ENCODE measurements at regions not wholly inside any gene's neighbourhood (a gene's known extent, or its start where the extent isn't known, plus 50 kb on each side); places are given as distances from the start of the nearest gene placed in this dataset.
A peak's percentile ranks its signal among the peaks of the same experiment; 100 is the strongest.
"Not testable (repeated sequence)": the region's sequence is repeated elsewhere in the genome, so short reads cannot be mapped to it uniquely, and the experiment has no call there.

GRCh38 chr10:11691319-11691755, 50.8 kb upstream of the ECHDC3 start:
- no peak for DNase-seq (ENCODE audit: low read depth in 2 of 2)

- DNase-seq (ENCODE audit: low read depth in 2 of 2), result no peak
Measured at GRCh38 chr10:11689945-11690736, 52.0 kb upstream of the ECHDC3 start.

DNA sequence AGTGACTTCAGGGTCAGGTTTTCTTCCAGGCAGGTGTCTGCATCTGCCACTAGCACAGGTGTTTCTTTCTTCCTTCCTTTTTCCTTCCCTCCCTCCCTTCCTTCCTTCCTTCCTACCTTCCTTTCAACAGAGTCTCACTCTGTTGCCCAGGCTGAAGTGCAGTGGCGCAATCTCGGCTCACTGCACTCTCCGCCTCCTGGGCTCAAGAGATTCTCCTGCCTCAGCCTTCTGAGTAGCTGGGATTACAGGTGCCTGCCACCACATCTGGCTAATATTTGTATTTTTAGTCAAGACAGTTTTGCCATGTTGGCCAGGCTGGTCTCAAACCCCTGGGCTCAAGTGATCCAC, 53.8 kb upstream of the ECHDC3 start:
- not testable (repeated sequence) for DNase-seq (ENCODE audit: low read depth in 2 of 2)

DNA sequence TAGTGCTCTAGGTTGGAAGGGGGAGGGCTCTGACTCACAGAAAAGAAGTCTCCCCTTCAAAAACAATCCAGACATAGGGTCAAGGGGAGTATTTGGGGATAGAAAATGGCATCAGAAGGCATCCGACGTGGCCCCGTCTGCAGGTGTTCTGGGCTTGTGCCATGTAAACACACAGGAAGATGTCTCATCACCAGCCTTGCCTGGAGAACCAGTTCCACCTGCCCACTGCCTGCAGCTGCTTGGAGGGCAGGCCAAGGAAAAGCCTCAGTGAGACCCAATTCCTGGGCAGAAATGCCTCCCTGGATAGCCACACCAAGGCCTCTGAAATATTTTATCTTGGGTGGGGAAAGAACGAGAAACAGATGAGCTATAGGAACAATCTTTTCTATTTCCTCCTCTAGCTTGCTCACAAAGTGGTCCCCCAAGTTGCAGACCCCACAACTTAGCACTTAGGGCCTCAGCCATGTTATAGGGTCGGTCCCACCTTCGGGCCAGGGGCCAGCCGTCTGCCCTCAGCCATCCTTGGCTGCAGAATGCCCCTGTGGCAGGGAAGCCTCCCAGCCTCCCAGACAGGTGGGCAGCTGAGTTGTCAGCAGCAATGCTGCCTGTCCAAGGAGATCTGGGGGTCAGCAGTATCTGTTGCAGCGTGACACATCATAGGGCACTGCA, 54.3 kb upstream of the ECHDC3 start:
- no peak for DNase-seq (ENCODE audit: low read depth in 2 of 2)

- no peak for DNase-seq (ENCODE audit: low read depth in 2 of 2)
Measured at GRCh38 chr10:11687357-11687771, 54.8 kb upstream of the ECHDC3 start.

DNA sequence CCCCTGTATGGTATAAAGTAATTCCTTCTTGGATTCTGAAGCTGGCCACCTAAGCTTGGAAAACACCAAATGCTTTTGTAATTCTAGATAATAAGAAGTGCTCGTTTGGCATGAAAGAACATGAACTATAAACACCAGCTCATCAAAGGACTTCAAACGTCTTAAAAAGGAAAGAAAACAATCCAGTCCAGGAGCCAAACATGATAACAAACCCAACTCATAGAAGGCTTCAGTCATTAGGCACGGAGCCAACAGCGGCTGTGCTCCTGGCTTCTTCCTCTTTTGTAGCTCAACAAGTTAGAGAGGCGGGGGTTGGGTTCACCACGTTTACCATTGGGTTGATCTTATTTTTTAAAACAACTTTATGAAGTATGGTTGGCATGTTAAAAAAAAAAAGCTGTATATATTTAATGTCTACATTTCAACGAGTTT, 56.4 kb upstream of the ECHDC3 start:
- DNase-seq (ENCODE audit: low read depth in 2 of 2), result peak in 1 of 2 donors; percentile 15

DNA sequence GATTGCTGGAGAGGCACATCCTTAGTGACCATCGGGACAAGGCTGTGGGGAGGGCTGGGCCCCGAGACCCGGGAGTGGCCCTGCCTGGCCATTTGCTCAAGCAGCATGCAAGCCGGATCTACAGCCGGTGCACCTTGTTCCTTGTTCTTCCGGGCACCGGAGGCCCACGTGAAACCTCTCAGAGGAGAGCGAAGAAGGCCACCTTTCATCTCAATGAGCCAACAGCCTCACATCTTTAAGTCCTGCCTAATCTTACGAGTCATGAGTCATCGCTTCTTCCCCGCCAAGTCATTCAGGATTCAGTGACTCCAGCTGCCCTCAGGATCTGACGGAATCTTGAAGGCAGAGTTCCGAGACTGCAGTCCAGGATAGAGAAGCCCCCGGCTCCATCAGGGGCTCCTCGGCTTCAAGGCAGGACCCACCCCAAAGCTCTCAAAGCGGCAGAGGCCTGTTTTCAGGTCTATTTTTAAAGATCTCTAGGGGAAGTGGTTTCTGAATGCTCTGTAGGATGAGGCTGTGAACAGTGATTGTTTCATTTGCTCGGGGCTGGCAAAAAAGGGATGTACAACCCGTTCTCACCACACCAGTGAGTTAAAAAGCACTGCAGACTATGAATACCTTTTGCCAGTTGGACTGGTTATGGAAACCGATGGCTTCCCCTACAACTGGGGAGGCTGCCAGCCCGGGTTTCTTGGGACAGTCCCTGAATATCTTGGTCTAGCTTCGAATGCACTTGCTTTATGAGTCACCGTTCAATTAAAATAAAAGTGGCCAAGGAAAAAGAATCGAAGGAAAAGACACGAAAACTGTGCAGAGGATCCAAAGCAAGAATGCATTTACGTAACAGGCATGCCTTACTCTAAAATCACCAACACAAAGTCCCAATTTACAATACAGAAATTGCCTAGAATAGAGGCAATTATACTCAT, 57.2 kb upstream of the ECHDC3 start:
- DNase-seq (ENCODE audit: low read depth in 2 of 2), result peak; percentile 23 to 49

- DNase-seq (ENCODE audit: low read depth in 2 of 2), result not testable (repeated sequence)
Measured at GRCh38 chr10:11684341-11684716, 57.9 kb upstream of the ECHDC3 start.

GRCh38 chr10:11683529-11684320, 58.5 kb upstream of the ECHDC3 start:
- DNase-seq (ENCODE audit: low read depth in 2 of 2), result no peak

GRCh38 chr10:11682851-11683250, 59.3 kb upstream of the ECHDC3 start:
- DNase-seq (ENCODE audit: low read depth in 2 of 2), result no peak

DNA sequence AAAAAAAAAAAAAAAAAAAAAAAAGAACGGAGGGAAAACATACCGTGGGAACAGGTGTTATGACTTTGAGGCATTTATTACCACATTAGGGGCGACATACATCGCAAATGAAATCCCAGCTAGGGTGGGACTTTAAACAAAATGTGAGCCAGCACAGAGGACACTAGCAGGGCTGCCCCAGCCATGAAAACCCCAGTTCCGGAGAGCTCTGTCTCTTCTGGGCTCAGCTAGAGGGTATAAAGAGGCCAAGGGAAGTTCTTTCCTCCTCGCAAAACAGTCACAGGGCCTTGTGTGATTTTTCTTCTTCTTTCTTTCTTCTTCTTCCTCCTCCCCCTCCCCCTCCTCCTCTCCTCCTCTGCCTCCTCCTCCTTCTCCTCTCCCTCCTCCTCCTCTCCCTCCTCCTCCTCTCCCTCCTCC, 59.9 kb upstream of the ECHDC3 start:
- DNase-seq (ENCODE audit: low read depth in 2 of 2), result no peak

DNA sequence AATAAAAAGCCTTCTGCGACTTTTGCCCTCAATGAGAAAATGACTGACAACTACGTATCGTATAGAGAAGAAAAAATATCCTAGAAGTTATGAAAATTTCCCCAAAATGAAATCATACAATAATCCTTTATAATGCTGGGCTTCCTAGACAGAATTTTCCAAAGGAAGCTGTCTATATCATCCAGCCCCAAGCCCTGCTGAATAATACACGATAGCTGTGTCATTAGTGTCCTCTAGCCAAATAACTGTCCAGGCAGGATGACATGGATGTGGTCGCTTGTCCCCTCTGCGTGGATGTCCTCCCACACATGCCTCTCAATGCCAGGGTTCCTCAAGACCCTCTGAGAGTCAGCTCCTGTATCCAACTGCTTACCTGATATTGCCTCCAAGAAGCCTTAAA, 61.7 kb upstream of the ECHDC3 start:
- DNase-seq (ENCODE audit: low read depth in 2 of 2), result no peak

DNA sequence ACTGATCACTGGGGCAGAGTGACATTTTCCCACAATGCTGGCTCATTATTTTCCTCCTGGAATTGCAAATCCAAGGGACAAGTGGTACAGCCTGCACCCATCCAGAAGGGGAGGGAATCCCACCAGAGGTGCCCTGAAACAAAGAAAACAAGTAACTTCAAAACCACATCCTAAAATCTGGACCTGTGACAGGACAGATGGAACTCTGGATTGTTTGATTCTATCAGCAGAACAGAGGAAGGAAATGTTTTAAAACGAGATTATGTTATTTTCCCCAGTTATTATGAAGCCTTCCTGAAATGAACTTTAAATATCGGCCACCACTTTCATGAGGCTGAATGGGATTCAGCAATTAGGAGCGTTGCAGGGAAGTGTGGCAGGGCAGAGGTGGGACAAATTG, 62.2 kb upstream of the ECHDC3 start:
- no peak for DNase-seq (ENCODE audit: low read depth in 2 of 2)

GRCh38 chr10:11678074-11678793, 63.9 kb upstream of the ECHDC3 start:
- peak in 1 of 2 donors; percentile 21 for DNase-seq (ENCODE audit: low read depth in 2 of 2)

- no peak for DNase-seq (ENCODE audit: low read depth in 2 of 2)
Measured at GRCh38 chr10:11677480-11677879, 64.7 kb upstream of the ECHDC3 start.

- no peak for DNase-seq (ENCODE audit: low read depth in 2 of 2)
Measured at GRCh38 chr10:11673346-11674280, 62.2 kb upstream of the USP6NL start.

- DNase-seq (ENCODE audit: low read depth in 2 of 2), result no peak
Measured at GRCh38 chr10:11672836-11673235, 61.4 kb upstream of the USP6NL start.

DNA sequence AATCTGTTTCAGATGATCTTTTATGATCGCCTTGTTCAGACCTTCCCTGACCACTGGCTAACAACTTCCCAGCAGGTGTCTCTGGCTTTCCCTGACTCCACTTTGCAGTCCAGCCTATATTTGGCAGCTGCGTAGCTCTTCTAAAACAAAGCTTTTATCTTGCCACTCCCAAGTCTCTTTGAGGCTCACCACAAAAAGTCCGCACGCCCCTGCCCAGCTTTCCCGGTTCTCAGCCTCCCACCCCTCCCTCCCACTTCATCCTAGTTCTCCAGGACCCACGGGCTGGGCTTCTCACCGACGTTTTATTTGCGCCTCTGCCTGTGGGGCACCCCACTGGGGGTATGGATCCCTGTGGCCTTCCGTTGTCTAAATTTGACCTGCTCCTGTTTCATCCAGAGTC, 58.9 kb upstream of the USP6NL start:
- DNase-seq (ENCODE audit: low read depth in 2 of 2), result no peak

GRCh38 chr10:11668847-11669610, 57.6 kb upstream of the USP6NL start:
- DNase-seq (ENCODE audit: low read depth in 2 of 2), result no peak

Data from stimulated activated CD4-positive, alpha-beta T cell treated with anti-CD3 and anti-CD28 coated beads, Interleukin-4, amount 100 ng/mL, for 48 hours (primary cell).